ENCODE measurements at regions not wholly inside any gene's neighbourhood (a gene's known extent, or its start where the extent isn't known, plus 50 kb on each side); places are given as distances from the start of the nearest gene placed in this dataset.
"Not testable (repeated sequence)": the region's sequence is repeated elsewhere in the genome, so short reads cannot be mapped to it uniquely, and the experiment has no call there.

- no peak for DNase-seq (ENCODE audit: low read depth in 4 of 4, low spot score in 2 of 4)
Observed at GRCh38 chr16:87150262-87150661, 166.9 kb downstream of the C16orf95 start.

- DNase-seq (ENCODE audit: low read depth in 4 of 4, low spot score in 2 of 4) = no peak
Observed at GRCh38 chr16:87150681-87151280, 166.4 kb downstream of the C16orf95 start.

GRCh38 chr16:87152221-87152755, 164.9 kb downstream of the C16orf95 start:
- no peak for DNase-seq (ENCODE audit: low read depth in 4 of 4, low spot score in 2 of 4)

- DNase-seq (ENCODE audit: low read depth in 4 of 4, low spot score in 2 of 4) = no peak
Observed at GRCh38 chr16:87153326-87153725, 163.9 kb downstream of the C16orf95 start.

GRCh38 chr16:87155315-87155714, 161.9 kb downstream of the C16orf95 start:
- not testable (repeated sequence) for DNase-seq (ENCODE audit: low read depth in 4 of 4, low spot score in 2 of 4)

- no peak for DNase-seq (ENCODE audit: low read depth in 4 of 4, low spot score in 2 of 4)
Observed at GRCh38 chr16:87156195-87156594, 161.0 kb downstream of the C16orf95 start.

- DNase-seq (ENCODE audit: low read depth in 4 of 4, low spot score in 2 of 4) = no peak
Observed at GRCh38 chr16:87160234-87160636, 157.0 kb downstream of the C16orf95 start.

GRCh38 chr16:87160701-87161337, 156.4 kb downstream of the C16orf95 start:
- DNase-seq (ENCODE audit: low read depth in 4 of 4, low spot score in 2 of 4) = no peak

GRCh38 chr16:87161410-87161809, 155.8 kb downstream of the C16orf95 start:
- not testable (repeated sequence) for DNase-seq (ENCODE audit: low read depth in 4 of 4, low spot score in 2 of 4)

GRCh38 chr16:87161822-87162676, 155.1 kb downstream of the C16orf95 start:
- DNase-seq (ENCODE audit: low read depth in 4 of 4, low spot score in 2 of 4) = no peak

- DNase-seq (ENCODE audit: low read depth in 4 of 4, low spot score in 2 of 4) = not testable (repeated sequence)
Observed at GRCh38 chr16:87162799-87163198, 154.4 kb downstream of the C16orf95 start.

- no peak for DNase-seq (ENCODE audit: low read depth in 4 of 4, low spot score in 2 of 4)
Observed at GRCh38 chr16:87163637-87164036, 153.6 kb downstream of the C16orf95 start.

GRCh38 chr16:87165151-87165550, 152.0 kb downstream of the C16orf95 start:
- no peak for DNase-seq (ENCODE audit: low read depth in 4 of 4, low spot score in 2 of 4)

- no peak for DNase-seq (ENCODE audit: low read depth in 4 of 4, low spot score in 2 of 4)
Observed at GRCh38 chr16:87165885-87166284, 151.3 kb downstream of the C16orf95 start.

- DNase-seq (ENCODE audit: low read depth in 4 of 4, low spot score in 2 of 4) = no peak
Observed at GRCh38 chr16:87166321-87166720, 150.9 kb downstream of the C16orf95 start.

GRCh38 chr16:87166934-87167333, 150.3 kb downstream of the C16orf95 start:
- no peak for DNase-seq (ENCODE audit: low read depth in 4 of 4, low spot score in 2 of 4)

- no peak for DNase-seq (ENCODE audit: low read depth in 4 of 4, low spot score in 2 of 4)
Observed at GRCh38 chr16:87169509-87169995, 147.6 kb downstream of the C16orf95 start.

- DNase-seq (ENCODE audit: low read depth in 4 of 4, low spot score in 2 of 4) = no peak
Observed at GRCh38 chr16:87170310-87170709, 146.9 kb downstream of the C16orf95 start.

GRCh38 chr16:87171723-87172122, 145.5 kb downstream of the C16orf95 start:
- DNase-seq (ENCODE audit: low read depth in 4 of 4, low spot score in 2 of 4) = no peak

- no peak for DNase-seq (ENCODE audit: low read depth in 4 of 4, low spot score in 2 of 4)
Observed at GRCh38 chr16:87172632-87173031, 144.6 kb downstream of the C16orf95 start.

GRCh38 chr16:87173294-87173893, 143.8 kb downstream of the C16orf95 start:
- DNase-seq (ENCODE audit: low read depth in 4 of 4, low spot score in 2 of 4) = no peak

Data from left renal cortex interstitium (tissue), 4 donors.